ENCODE measurements at regions not wholly inside any gene's neighbourhood (a gene's known extent, or its start where the extent isn't known, plus 50 kb on each side); places are given as distances from the start of the nearest gene placed in this dataset.
"Not testable (repeated sequence)": the region's sequence is repeated elsewhere in the genome, so short reads cannot be mapped to it uniquely, and the experiment has no call there.

DNA sequence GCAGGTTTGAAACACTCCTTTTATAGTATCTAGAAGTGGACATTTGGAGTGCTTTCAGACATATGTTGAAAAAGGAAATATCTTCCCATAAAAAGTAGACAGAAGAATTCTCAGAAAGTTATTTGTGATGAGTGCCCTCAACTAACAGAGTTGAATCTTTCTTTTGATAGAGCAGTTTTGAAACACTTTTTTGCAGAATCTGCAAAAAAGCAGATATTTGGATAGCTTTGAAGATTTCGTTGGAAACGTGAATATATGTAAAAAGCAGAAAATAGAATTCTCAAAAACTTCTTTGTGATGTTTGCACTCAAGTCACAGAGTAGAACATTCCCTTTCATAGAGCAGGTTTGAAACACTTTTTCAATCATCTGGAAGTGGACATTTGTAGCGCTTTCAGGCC lies 676.4 kb upstream of the ZNF337 start:
- intact Hi-C loops (cut with DNase I); DNase-seq: not testable (repeated sequence)

DNA sequence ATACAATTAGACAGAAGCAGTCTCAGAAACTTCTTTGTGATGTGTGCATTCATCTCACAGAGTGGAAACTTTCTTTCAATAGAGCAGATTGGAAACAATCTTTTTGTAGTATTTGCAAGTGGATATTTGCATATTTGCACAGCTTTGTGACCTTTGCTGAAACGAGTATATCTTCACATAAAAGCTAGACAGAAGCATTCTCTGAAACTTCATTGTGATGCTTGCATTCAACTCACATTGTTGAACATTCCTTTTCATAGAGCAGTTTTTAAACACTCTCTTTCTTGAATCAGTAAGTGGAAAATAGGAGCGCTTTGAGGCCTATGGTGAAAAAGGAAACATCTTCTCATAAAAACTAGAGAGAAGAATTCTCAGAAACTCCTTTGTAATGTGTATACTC lies 657.9 kb upstream of the ZNF337 start:
- intact Hi-C loops (cut with DNase I) = no loop called here
- no peak for DNase-seq

DNA sequence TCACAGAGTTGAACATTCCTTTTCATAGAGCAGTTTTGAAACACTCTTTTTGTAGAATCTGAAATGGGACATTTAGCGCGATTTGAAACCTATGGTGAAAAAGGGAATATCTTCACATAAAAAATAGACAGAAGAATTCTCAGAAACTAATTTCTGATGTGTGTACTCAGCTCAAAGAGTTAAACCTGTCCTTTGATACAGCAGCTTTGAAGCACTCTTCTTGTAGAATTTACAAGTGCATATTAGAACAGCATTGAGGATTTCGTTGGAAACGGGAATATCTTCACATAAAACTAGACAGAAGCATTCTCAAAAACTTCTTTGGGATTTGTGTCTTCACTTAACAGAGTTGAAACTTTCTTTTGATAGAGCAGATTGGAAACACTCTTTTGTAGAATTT lies 650.7 kb upstream of the ZNF337 start:
- no peak for DNase-seq
- intact Hi-C loops (cut with DNase I) = no loop called here

DNA sequence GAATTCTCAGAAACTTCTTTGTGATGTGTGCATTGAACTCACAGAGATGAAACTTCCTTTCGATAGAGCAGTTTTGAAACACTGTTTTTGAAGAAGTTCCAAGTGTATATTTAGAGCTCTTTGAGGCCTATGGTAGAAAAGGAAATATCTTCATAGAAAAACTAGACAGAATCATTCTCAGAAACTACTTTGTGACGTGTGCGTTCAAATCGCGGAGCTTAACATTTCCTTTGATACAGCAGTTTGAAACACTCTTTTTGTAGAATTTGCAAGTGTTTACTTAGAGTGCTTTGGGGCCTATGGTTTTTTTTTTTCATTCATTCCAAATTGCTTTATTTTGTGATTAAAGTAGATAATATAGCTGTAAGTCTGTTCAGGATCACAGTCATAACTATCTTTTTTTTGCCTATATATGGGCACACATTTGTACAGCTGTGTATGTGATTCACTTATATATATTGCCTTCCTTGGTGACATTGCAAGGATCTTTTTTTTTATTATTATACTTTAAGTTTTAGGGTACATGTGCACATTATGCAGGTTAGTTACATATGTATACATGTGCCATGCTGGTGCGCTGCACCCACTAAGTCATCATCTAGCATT lies 643.9 kb upstream of the ZNF337 start:
- intact Hi-C loops (cut with DNase I); DNase-seq: not testable (repeated sequence)

DNA sequence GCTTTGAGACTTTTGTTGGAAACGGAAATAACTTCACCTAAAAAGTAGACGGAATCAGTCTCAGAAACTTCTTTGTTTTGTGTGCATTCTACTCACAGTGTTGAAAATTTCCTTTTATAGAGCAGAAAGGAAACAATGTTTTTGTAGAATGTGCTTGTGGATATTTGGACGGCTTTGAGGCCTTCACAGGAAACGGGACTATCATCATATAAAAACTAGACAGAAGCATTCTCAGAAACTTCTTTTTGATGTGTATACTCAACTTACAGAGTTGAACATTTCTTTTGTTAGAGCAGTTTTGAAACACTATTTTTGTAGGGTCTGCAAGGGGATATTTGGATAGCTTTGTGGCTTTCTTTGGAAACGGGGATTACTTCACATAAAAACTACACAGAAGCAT lies 627.5 kb upstream of the ZNF337 start:
- intact Hi-C loops (cut with DNase I) = no loop called here
- no peak for DNase-seq

DNA sequence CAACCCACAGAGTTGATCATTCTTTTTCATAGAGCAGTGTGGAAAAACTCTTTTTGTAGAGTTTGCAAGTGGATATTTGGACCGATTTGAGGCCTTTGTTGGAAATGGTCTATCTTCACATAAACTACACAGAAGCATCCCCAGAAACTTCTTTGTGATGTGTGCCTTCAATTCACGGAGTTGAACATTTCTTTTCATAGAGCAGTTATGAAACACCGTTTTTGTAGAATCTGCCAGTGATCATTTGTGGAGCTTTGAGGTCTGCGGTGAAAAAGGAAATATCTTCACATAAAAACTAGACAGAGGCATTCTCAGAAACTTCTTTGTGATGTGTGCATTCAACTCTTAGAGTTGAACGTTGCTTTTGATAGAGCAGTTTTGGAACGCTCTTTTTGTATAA lies 618.4 kb upstream of the ZNF337 start:
- no peak for DNase-seq
- intact Hi-C loops (cut with DNase I) = no loop called here

DNA sequence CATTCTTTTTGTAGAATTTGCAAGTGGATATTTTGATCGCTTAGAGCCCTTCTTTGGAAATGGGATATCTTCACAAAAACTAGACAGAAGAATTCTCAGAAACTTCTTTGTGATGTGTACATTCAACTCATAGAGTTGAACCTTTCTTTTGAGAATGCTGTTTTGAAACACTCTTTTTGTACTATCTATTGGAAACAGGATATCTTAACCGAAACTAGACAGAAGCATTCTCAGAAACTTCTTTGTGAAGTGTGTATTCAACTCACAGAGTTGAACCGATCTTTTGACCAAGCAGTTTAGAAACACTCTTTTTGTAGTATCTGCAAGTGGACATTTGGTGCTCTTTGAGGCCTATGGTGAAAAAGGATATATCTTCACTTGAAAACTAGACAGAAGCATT lies 613.1 kb upstream of the ZNF337 start:
- DNase-seq; intact Hi-C loops (cut with DNase I): not testable (repeated sequence)

DNA sequence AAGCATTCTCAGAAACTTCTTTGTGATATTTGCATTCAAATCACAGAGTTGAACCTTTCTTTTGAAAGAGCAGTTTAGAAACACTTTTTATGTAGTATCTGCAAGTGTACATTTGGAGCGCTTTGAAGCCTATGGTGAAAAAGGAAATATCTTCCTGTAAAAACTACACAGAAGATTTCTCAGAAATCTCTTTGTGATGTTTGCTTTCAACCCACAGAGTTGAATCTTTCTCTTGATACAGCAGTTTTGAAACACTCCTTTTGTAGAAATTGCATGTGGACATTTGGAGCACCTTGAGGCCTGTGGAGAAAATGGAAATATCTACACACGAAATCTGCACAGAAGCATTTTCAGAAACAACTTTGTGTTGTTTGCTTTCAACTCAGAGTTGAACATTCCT lies 612.3 kb upstream of the ZNF337 start:
- intact Hi-C loops (cut with DNase I) = no loop called here
- DNase-seq = no peak

DNA sequence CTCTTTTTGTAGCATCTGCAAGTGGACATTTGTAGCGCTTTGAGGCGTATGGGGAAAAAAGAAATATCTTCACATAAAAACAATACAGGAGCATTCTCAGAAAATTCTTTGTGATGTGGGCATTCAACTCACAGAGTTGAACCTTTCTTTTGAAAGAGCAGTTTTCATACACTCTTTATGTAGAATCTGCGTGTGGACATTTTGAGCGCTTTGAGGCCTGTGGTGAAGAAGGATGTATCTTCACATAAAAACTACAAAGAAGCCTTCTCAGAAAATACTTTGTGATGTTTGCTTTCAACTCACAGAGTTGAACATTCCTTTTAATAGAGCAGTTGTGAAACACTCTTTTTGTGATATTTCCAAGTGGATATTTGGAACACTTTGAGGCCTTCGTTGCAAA lies 598.4 kb upstream of the ZNF337 start:
- intact Hi-C loops (cut with DNase I) = no loop called here

DNA sequence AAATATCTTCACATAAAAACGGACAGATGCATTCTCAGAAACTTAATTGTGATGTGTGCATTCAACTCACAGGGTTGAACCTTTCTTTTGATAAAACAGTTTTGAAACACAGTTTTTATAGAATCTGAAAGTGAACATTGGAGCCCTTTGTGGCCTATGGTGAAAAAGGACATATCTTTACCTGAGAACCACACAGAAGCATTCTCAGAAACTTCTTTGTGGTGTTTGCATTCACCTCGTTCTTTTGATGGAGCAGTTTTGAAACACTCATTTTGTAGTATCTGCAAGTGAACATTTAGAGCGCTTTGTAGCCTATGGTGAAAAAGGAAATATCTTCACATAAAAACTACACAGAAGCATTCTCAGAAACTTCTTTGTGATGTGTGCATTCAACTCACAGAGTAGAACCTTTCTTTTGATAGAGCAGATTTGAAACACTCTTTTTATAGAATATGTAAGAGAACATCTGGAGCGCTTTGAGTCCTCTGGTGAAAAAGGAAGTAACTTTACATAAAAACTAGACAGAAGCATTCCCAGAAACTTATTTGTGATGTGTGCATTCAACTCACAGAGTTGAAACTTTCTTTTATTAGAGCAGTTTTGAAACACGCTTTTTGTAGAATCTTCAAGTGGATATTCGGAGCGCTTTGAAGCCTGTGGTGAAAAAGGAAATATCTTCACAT lies 591.9 kb upstream of the ZNF337 start:
- intact Hi-C loops (cut with DNase I) = not testable (repeated sequence)

More for the DNA sequence above, 598.4 kb upstream of the ZNF337 start:
- DNase-seq = no peak

DNA sequence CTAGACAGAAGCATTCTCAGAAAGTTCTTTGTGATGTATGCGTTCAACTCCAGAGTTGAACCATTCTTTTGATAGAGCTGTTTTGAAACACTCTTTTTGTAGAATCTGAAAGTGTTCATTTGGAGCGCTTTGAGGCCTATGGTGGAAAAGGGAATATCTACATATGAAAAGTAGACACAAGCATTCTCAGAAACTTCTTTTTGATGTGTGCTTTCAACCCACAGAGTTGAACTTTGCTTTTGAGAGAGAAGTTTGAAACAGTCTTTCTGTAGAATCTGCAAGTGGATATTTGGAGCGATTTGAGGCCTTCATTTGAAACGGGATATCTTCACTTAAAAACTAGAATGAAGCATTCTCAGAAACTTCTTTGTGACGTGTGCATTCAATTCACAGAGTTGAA lies 582.6 kb upstream of the ZNF337 start:
- intact Hi-C loops (cut with DNase I) = no loop called here
- DNase-seq = no peak

More for the DNA sequence above, 591.9 kb upstream of the ZNF337 start:
- not testable (repeated sequence) for DNase-seq

DNA sequence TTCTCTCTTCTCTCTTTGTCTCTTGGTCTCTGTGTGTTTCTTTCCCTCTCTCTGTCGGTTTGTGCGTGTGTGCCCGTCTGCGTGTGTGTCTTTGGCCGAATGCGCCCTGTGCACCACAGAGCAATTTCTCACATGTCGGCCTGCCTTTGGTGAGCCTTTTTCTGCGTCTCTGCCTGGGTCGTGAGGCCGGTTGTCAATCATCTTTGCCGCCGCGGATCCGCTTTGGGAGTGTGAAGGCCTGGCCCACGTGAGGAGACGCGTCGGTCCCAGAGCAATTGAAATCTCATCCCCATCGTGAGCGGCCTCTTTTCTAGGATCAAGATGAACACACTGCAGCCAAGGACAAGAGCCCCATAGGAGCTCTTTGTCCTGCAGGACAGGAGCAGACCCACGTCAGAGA lies 580.7 kb upstream of the ZNF337 start:
- DNase-seq = no peak
- intact Hi-C loops (cut with DNase I) = no loop called here

DNA sequence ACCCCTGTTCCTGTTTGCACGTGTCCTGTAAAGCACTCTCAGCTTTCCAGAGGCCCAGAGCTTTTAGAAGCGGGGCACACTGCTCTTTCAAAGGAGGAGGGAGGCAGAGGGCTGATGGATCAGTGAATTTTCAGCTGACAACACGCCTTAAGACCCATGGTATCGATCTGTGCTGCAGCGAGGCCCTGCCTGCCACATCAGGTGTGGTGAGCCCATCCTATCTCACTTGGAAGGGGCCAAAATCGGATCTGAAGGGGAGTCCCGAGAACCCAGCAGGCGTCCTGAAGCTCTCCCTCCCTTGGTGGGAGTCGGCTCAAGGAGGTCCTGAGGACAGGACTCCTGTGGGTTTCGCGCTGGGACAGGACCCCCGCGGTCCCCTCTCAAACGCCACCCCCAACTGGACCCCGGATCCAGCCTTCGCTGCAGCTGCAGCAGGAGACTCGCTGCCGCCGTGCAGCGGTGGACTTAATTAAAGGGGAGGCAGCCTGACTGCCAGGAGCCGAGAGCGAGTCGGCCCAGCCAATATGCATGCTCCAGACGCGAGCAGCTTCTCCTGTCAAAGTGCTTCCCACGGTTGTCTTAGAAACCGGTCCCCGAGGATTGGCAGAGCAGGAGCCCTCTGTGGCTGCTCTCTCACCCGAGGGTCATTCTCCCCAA lies 580.0 kb upstream of the ZNF337 start:
- intact Hi-C loops (cut with DNase I) = no loop called here
- DNase-seq = peak in 36 of 42 donors; percentile 1 to 63 (median 23)

DNA sequence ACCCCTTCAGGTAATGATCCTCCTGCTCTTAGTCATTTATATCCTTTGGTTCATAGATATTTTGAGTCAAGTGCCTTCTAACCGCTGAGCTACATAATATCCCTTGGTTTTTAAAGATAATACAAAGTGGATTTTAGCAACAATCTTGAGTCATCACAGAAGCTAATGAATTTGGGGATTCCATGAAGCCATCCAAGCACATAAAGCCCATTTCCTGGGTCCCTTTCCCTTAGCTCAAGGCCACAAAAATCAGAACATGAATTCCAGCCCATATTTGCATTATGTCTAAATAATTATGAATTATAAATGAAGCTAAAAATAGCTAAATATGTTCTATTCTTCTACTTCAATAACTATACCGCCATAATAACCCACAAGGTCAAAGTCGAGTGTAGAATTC lies 572.1 kb upstream of the ZNF337 start:
- DNase-seq; intact Hi-C loops (cut with DNase I): not testable (repeated sequence)

DNA sequence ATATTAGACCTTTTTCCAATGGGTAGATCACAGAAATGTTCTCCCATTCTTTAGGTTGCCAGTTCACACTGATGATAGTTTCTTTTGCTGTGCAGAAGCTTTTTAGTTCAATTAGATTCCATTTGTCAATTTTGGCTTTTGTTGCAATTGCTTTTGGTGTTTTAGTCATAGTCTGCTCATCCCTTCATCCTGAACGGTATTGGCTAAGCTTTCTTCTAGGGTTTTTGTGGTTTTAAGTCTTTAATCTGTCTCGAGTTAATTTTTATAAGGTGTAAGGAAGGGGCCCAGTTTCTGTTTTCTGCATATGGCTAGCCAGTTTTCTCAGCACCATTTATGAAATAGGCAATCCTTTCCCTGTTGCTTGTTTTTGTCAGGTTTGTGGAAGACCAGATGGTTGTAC lies 564.3 kb upstream of the ZNF337 start:
- intact Hi-C loops (cut with DNase I); DNase-seq: not testable (repeated sequence)

DNA sequence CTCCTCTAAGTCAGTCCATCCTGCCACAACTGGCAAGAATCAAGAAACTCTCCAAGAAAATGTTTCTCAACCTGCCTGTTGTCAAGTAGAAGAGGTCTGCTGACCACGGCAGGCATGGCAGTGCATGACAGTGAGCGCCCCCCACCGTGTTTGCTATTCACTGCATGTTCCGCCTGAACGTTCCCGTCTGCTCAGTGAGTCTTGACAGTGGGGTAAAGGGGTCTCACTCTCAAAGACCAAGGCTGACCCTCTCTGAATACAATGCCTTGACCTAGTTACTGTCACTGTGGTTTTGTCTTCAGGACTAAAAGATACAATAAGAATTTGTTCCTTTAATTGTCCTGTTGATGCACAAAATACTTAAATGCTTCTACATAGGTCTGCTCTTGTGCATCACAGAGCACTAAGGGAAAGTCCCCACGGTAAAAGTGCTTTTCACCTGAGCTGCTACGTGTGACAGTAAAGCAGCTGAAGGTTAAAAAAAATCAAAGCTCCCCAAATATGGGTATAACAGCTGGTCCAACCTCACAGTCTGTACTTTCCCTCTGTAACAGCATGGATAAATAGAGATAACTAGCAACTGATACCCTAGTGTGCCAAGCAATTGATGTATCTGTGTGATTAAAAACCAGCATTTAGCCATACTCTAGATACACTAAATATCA lies 555.8 kb upstream of the ZNF337 start:
- DNase-seq; intact Hi-C loops (cut with DNase I): not testable (repeated sequence)

DNA sequence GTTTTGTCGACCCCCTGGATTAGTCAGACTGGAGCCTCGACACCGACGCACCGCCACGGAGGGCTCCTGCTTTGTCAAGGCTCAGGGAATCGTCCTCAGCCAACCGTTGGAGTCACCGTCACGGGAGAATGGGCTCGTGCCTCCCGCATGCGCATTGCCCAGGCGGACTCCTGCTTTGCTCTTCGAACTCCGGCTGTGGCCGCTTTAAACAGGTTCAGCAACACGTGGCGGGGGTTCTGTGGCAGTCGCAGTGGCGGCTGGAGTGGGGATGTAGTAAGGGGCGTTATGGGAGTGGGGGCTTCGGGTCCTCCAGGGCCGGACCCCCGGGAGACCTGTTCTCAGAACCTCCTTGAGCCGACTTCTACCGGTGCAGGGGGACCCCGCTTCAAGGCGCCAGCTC lies 554.7 kb upstream of the ZNF337 start:
- intact Hi-C loops (cut with DNase I); DNase-seq: not testable (repeated sequence)

DNA sequence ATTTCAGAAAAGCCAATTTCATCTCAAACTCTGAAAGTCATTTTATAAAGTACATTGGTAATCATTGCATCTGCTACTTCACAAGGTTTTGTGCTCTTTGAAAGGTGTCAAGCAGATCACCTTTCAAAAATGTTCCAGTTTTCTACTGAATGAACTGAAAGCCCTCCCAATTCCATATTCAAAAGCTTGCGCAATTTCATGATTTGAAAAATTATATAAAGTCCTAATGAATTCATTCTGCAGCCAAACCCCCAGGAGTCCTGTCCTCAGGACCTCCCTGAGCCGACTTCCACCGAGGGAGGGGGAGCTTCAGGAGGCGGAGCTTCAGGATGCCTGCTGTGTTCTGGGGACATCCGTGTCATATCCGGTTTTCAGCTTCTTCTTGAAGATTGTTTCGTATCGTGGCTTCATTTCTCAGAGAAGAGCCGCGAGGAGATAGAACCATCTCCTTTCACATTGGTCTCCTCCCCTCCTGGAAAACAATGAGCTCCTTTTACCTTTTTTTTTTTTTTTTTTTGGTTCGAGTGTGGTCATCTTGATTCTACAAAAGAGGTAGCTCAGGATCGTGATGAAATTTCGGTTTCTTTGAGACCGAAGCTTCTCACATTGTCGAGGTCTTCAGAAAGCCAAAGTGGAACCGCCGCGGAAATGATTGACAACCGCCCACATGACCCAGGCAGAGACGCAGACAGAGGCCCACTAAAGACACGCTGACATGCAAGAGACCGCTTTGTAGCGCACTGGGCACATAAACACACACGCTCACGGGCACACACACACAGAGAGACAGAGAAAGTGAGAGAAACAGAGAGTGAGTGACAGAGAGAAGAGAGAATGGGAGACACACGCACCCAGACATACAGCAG lies 553.8 kb upstream of the ZNF337 start:
- DNase-seq; intact Hi-C loops (cut with DNase I): not testable (repeated sequence)

DNA sequence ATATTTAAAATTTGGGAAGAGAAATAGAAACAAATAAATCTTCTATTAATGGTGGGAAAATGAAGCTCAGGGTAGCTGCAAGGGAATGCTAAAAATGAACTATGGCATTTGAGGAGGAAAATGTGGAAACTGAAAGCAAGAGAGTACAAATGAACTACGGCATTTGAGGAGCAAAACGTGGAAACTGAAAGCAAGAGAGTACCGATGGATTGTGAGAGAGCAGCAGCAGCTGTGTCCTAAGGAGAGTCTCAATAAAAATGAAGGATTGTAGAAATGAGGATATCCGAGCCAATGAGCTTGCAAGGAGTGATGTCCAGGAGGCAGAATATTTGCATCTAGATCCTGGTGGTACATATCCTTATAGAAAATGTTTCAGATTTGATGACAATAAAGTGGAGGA lies 547.1 kb upstream of the ZNF337 start:
- no peak for DNase-seq
- intact Hi-C loops (cut with DNase I) = no loop called here

Measured in head of caudate nucleus (tissue), 42 donors.